ENCODE measurements at regions not wholly inside any gene's neighbourhood (a gene's known extent, or its start where the extent isn't known, plus 50 kb on each side); places are given as distances from the start of the nearest gene placed in this dataset.

GRCh38 chr2:128644156-128644555 is 325.5 kb upstream of the HS6ST1 start:
- H3K4me1 ChIP-seq (ENCODE audit: control insufficient read depth, insufficient read depth, low read length, poor library complexity, severe bottlenecking), result no peaks in the 10 kb centered on the region
- no peaks in the 10 kb centered on the region for H3K9me3 ChIP-seq (ENCODE audit: control insufficient read depth, low read length)
- no peak overlapping the region for H3K27ac ChIP-seq (ENCODE audit: insufficient read depth, low read length, poor library complexity, severe bottlenecking)
- H3K36me3 ChIP-seq (ENCODE audit: control insufficient read depth, insufficient read depth, low read length), result no peaks in the 10 kb centered on the region
- H3K27me3 ChIP-seq (replicated peaks; ENCODE audit: control insufficient read depth, insufficient read depth, low read length, poor library complexity, severe bottlenecking), result no peaks in the 10 kb centered on the region
- H3K4me3 ChIP-seq (ENCODE audit: insufficient read depth, low read depth, low read length, poor library complexity, severe bottlenecking), result no peak overlapping the region
- DNase-seq, result no peak

DNA sequence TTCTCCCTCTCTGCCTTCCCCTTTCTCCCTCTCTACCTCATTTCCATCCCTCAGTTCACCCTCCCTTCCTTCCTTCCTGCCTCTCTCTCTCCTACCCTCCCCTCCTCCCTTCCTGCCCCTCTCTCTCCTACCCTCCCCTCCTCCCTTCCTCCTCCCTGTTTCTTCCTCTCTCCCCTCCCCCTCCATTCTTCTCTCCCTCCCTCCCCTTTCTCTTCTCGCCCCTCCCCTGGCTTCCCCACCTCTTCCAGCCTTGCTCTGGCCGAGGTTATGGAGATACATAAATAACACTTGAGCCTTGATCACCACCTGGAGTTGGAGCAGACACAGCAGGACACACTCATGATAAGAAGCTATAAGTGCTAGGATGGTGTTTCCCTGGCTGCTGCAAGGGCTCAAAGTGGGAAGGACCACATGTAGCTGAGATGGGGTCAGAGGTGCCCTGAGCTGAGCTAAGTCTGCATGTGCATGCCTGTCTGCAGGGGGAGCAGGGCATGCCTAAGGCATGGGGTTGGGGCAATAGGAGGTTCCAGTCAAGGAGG is 326.1 kb upstream of the HS6ST1 start:
- Histone ChIP-seq H3K27ac (ENCODE audit: insufficient read depth, low read length, poor library complexity, severe bottlenecking) (no peak overlapping the region), H3K9me3 (ENCODE audit: control insufficient read depth, low read length) (no peaks in the 10 kb centered on the region), H3K4me3 (ENCODE audit: insufficient read depth, low read depth, low read length, poor library complexity, severe bottlenecking) (no peak overlapping the region), H3K36me3 (ENCODE audit: control insufficient read depth, insufficient read depth, low read length) (no peaks in the 10 kb centered on the region), H3K4me1 (ENCODE audit: control insufficient read depth, insufficient read depth, low read length, poor library complexity, severe bottlenecking) (no peaks in the 10 kb centered on the region), H3K27me3 (replicated peaks; ENCODE audit: control insufficient read depth, insufficient read depth, low read length, poor library complexity, severe bottlenecking) (no peaks in the 10 kb centered on the region)
- DNase-seq, result no peak

DNA sequence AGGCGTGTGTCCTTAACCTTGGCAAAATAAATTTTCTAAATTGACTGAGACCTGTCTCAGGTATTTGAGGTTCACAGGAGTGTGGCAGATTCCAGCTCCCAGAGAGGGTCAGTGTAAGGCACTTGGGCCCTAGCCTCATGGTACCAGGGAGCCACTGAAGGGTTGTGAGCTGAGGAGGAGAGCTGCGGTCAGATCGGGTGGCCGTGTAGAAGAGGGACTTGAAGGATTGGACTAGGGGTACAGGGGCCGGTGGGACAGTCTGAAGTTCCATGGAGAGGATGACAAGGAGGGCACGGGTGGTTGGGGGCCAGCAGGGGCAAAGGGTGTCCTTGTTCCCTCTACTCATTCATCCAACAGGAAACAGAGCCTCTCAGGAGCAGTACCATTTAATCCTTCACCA is 327.0 kb upstream of the HS6ST1 start:
- DNase-seq, result no peak
- no peaks in the 10 kb centered on the region for H3K27me3 ChIP-seq (replicated peaks; ENCODE audit: control insufficient read depth, insufficient read depth, low read length, poor library complexity, severe bottlenecking)
- H3K4me3 ChIP-seq (ENCODE audit: insufficient read depth, low read depth, low read length, poor library complexity, severe bottlenecking), result no peak overlapping the region
- no peaks in the 10 kb centered on the region for H3K9me3 ChIP-seq (ENCODE audit: control insufficient read depth, low read length)
- H3K4me1 ChIP-seq (ENCODE audit: control insufficient read depth, insufficient read depth, low read length, poor library complexity, severe bottlenecking), result no peaks in the 10 kb centered on the region
- H3K36me3 ChIP-seq (ENCODE audit: control insufficient read depth, insufficient read depth, low read length), result no peaks in the 10 kb centered on the region
- no peak overlapping the region for H3K27ac ChIP-seq (ENCODE audit: insufficient read depth, low read length, poor library complexity, severe bottlenecking)

DNA sequence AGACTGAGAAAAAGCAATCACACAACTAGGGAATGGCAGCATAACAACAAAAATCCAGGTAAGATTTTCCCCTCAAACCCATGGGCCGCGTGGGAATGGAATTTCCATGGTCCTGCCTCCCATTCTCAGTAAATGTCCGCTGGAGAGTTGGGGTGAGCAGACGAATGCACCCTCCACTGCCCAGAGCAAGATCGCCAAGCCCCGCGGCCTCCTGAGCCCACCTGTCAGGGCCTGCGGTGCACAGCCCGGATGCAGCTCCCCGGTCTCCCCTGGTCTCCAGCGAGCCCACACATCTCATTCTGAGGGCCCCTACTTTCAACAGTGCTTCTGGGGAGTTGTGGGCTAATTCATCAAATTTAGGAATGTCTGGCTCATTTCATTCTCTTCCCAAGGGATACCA is 327.4 kb upstream of the HS6ST1 start:
- Histone ChIP-seq H3K4me3 (ENCODE audit: insufficient read depth, low read depth, low read length, poor library complexity, severe bottlenecking) (no peak overlapping the region), H3K36me3 (ENCODE audit: control insufficient read depth, insufficient read depth, low read length) (no peaks in the 10 kb centered on the region), H3K27me3 (replicated peaks; ENCODE audit: control insufficient read depth, insufficient read depth, low read length, poor library complexity, severe bottlenecking) (no peaks in the 10 kb centered on the region), H3K27ac (ENCODE audit: insufficient read depth, low read length, poor library complexity, severe bottlenecking) (no peak overlapping the region), H3K4me1 (ENCODE audit: control insufficient read depth, insufficient read depth, low read length, poor library complexity, severe bottlenecking) (no peaks in the 10 kb centered on the region), H3K9me3 (ENCODE audit: control insufficient read depth, low read length) (no peaks in the 10 kb centered on the region)
- DNase-seq, result no peak

GRCh38 chr2:128646691-128647090 is 328.0 kb upstream of the HS6ST1 start:
- H3K9me3 ChIP-seq (ENCODE audit: control insufficient read depth, low read length), result no peaks in the 10 kb centered on the region
- no peak overlapping the region for H3K27ac ChIP-seq (ENCODE audit: insufficient read depth, low read length, poor library complexity, severe bottlenecking)
- no peaks in the 10 kb centered on the region for H3K27me3 ChIP-seq (replicated peaks; ENCODE audit: control insufficient read depth, insufficient read depth, low read length, poor library complexity, severe bottlenecking)
- no peak for DNase-seq
- no peaks in the 10 kb centered on the region for H3K36me3 ChIP-seq (ENCODE audit: control insufficient read depth, insufficient read depth, low read length)
- H3K4me1 ChIP-seq (ENCODE audit: control insufficient read depth, insufficient read depth, low read length, poor library complexity, severe bottlenecking), result no peaks in the 10 kb centered on the region
- no peak overlapping the region for H3K4me3 ChIP-seq (ENCODE audit: insufficient read depth, low read depth, low read length, poor library complexity, severe bottlenecking)

DNA sequence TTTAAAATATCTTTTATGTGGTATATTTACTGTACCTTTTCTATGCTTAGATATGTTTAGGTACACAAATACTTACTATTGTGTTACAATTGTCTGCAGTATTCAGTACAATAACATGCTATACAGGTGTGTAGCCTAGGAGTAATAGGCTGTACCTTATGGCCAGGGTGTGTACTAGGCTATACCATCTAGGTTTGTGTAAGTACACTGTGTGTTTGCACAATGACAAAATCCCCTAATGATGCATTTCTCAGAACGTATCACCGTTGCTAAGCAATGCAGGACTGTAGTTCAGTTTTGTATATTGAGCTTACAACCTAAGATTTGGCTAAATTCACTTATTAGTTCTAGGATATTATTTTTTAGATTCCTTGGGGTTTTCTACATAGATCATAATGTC is 332.3 kb upstream of the HS6ST1 start:
- Histone ChIP-seq H3K27me3 (replicated peaks; ENCODE audit: control insufficient read depth, insufficient read depth, low read length, poor library complexity, severe bottlenecking) (no peaks in the 10 kb centered on the region), H3K27ac (ENCODE audit: insufficient read depth, low read length, poor library complexity, severe bottlenecking) (no peak overlapping the region), H3K9me3 (ENCODE audit: control insufficient read depth, low read length) (no peaks in the 10 kb centered on the region), H3K36me3 (ENCODE audit: control insufficient read depth, insufficient read depth, low read length) (no peaks in the 10 kb centered on the region), H3K4me1 (ENCODE audit: control insufficient read depth, insufficient read depth, low read length, poor library complexity, severe bottlenecking) (no peaks in the 10 kb centered on the region), H3K4me3 (ENCODE audit: insufficient read depth, low read depth, low read length, poor library complexity, severe bottlenecking) (no peak overlapping the region)
- no peak for DNase-seq

- no peak for DNase-seq
- no peak overlapping the region for H3K27ac ChIP-seq (ENCODE audit: insufficient read depth, low read length, poor library complexity, severe bottlenecking)
- H3K4me3 ChIP-seq (ENCODE audit: insufficient read depth, low read depth, low read length, poor library complexity, severe bottlenecking), result no peak overlapping the region
- no peaks in the 10 kb centered on the region for H3K4me1 ChIP-seq (ENCODE audit: control insufficient read depth, insufficient read depth, low read length, poor library complexity, severe bottlenecking)
- no peaks in the 10 kb centered on the region for H3K9me3 ChIP-seq (ENCODE audit: control insufficient read depth, low read length)
- H3K27me3 ChIP-seq (replicated peaks; ENCODE audit: control insufficient read depth, insufficient read depth, low read length, poor library complexity, severe bottlenecking), result no peaks in the 10 kb centered on the region
- H3K36me3 ChIP-seq (ENCODE audit: control insufficient read depth, insufficient read depth, low read length), result no peaks in the 10 kb centered on the region
Observed at GRCh38 chr2:128654408-128654807, 335.7 kb upstream of the HS6ST1 start.

DNA sequence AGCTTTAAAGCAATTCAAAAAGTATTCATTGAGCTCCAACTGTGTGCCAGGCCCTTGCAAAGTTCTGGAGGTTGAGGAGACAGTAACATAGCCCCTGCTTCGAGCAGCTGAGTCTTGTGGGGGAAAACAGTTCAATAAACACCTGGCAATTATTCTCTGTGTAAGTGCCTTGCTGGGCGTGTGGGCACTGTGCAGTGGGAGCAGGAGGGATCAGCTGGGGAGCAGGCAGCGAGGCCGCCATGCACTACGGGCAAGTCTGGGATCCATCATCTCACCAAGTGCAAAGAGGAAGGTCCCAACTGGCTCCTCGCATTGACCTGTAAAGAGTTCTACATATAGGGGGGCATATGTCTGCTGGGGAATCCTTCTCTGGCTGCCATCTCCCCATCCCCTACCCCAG is 342.2 kb upstream of the HS6ST1 start:
- H3K36me3 ChIP-seq (ENCODE audit: control insufficient read depth, insufficient read depth, low read length), result no peaks in the 10 kb centered on the region
- H3K4me1 ChIP-seq (ENCODE audit: control insufficient read depth, insufficient read depth, low read length, poor library complexity, severe bottlenecking), result no peaks in the 10 kb centered on the region
- H3K4me3 ChIP-seq (ENCODE audit: insufficient read depth, low read depth, low read length, poor library complexity, severe bottlenecking), result no peak overlapping the region
- no peak for DNase-seq
- H3K27me3 ChIP-seq (replicated peaks; ENCODE audit: control insufficient read depth, insufficient read depth, low read length, poor library complexity, severe bottlenecking), result no peaks in the 10 kb centered on the region
- H3K9me3 ChIP-seq (ENCODE audit: control insufficient read depth, low read length), result no peaks in the 10 kb centered on the region
- no peak overlapping the region for H3K27ac ChIP-seq (ENCODE audit: insufficient read depth, low read length, poor library complexity, severe bottlenecking)

- no peak for DNase-seq
- H3K9me3 ChIP-seq (ENCODE audit: control insufficient read depth, low read length), result no peaks in the 10 kb centered on the region
- no peaks in the 10 kb centered on the region for H3K36me3 ChIP-seq (ENCODE audit: control insufficient read depth, insufficient read depth, low read length)
- no peak overlapping the region for H3K4me3 ChIP-seq (ENCODE audit: insufficient read depth, low read depth, low read length, poor library complexity, severe bottlenecking)
- no peak overlapping the region for H3K27ac ChIP-seq (ENCODE audit: insufficient read depth, low read length, poor library complexity, severe bottlenecking)
- H3K4me1 ChIP-seq (ENCODE audit: control insufficient read depth, insufficient read depth, low read length, poor library complexity, severe bottlenecking), result no peaks in the 10 kb centered on the region
- H3K27me3 ChIP-seq (replicated peaks; ENCODE audit: control insufficient read depth, insufficient read depth, low read length, poor library complexity, severe bottlenecking), result no peaks in the 10 kb centered on the region
Observed at GRCh38 chr2:128661311-128661710, 342.6 kb upstream of the HS6ST1 start.

DNA sequence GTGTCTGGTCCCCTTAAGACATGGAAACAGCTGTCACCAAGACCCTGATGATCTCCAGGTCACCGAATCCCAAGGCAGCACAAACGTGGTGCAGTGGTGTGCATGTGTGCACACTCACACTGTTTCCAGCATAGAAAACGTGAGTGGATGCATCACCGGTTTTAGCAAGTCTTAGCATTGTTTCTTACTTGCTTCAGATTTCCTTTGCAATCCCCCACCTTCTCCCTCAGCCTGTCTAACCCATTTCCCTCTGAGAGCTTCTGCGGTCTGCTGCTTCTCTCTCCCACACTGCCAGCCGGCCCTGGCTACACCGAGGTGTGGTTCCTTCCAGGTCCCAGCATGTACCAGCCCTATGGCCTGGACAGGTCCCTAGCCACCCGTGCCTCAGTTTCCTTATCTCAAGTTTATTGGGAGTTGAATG is 343.4 kb upstream of the HS6ST1 start:
- Histone ChIP-seq H3K9me3 (ENCODE audit: control insufficient read depth, low read length) (no peaks in the 10 kb centered on the region), H3K27ac (ENCODE audit: insufficient read depth, low read length, poor library complexity, severe bottlenecking) (no peak overlapping the region), H3K4me3 (ENCODE audit: insufficient read depth, low read depth, low read length, poor library complexity, severe bottlenecking) (no peak overlapping the region), H3K36me3 (ENCODE audit: control insufficient read depth, insufficient read depth, low read length) (no peaks in the 10 kb centered on the region), H3K4me1 (ENCODE audit: control insufficient read depth, insufficient read depth, low read length, poor library complexity, severe bottlenecking) (no peaks in the 10 kb centered on the region), H3K27me3 (replicated peaks; ENCODE audit: control insufficient read depth, insufficient read depth, low read length, poor library complexity, severe bottlenecking) (no peaks in the 10 kb centered on the region)
- DNase-seq, result no peak
